ENCODE measurements at regions not wholly inside any gene's neighbourhood (a gene's known extent, or its start where the extent isn't known, plus 50 kb on each side); places are given as distances from the start of the nearest gene placed in this dataset.
A peak's percentile ranks its signal among the peaks of the same experiment; 100 is the strongest.
"Not testable (repeated sequence)": the region's sequence is repeated elsewhere in the genome, so short reads cannot be mapped to it uniquely, and the experiment has no call there.

DNA sequence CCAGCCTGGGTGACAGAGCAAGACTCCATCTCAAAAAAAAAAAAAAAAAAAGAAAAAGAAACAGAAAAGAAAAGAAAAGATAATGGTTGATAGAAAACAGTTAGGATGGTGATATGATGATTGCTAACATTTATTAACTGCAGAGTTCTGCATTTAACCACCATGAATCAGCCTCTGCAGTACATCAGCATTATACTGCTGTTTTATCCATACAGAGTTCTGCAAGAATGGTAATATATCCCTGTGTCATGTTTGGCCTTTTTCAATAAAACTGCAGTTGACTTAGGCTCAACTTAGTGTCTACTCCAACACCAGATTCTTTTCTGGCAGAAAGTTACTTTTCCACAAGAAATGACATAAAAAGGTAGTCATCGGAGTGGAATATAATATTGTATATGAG is 62.6 kb downstream of the DUSP6 start:
- Mint-ChIP-seq H3K36me3 (ENCODE audit: low read depth) (no peaks in the 10 kb centered on the region), H3K27me3 (no peaks in the 10 kb centered on the region), H3K9me3 (no peaks in the 10 kb centered on the region), H3K27ac (no peak overlapping the region), H3K4me3 (no peak overlapping the region), H3K4me1 (ENCODE audit: low read depth) (peaks cover 4% of the 10 kb centered on the region)
- no peak for DNase-seq

DNA sequence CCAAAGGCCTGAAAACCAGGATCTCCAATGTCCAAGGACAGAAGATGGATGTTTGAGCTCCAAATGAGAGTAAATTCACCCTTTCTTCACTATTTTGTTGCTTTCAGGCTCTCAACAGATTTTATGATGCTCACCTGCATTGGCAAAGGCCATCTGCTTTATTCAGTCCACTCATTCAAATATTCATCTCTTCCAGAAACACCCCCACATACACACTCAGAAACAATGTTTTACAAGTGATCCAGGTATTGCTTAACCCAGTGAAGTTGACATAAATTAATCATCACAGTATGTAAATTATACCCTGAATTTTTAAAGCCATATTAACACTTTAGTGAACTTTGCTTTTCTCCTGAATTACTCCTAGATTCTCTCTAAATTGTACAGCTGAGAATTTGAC is 63.3 kb downstream of the DUSP6 start:
- H3K4me1 Mint-ChIP-seq (ENCODE audit: low read depth) = peaks cover 4% of the 10 kb centered on the region
- no peak overlapping the region for H3K27ac Mint-ChIP-seq
- no peaks in the 10 kb centered on the region for H3K9me3 Mint-ChIP-seq
- no peak overlapping the region for H3K4me3 Mint-ChIP-seq
- no peaks in the 10 kb centered on the region for H3K27me3 Mint-ChIP-seq
- DNase-seq = no peak
- H3K36me3 Mint-ChIP-seq (ENCODE audit: low read depth) = no peaks in the 10 kb centered on the region

DNA sequence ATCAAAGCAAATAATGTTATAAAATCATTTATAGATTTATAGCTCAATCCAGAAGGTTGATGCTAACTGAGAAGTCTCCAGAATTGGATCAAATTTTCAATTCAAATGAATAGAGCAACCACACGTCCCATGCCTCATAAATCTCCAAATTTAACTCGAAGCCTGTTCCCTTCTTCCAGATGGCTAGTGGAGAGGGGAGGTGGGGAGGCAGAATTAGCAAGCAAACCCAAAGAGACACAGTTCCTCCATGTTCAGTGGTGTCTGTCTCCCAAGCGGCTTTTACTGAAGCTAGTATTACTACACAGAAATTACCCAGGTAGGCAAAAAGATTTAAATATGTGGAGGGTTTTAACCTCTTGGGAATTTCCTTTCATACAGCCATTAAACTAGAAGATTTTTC is 65.8 kb downstream of the DUSP6 start:
- no peak overlapping the region for H3K4me3 Mint-ChIP-seq
- no peaks in the 10 kb centered on the region for H3K27me3 Mint-ChIP-seq
- peaks cover 18% of the 10 kb centered on the region for H3K4me1 Mint-ChIP-seq (ENCODE audit: low read depth)
- H3K9me3 Mint-ChIP-seq = no peaks in the 10 kb centered on the region
- no peaks in the 10 kb centered on the region for H3K36me3 Mint-ChIP-seq (ENCODE audit: low read depth)
- no peak overlapping the region for H3K27ac Mint-ChIP-seq
- DNase-seq = no peak

DNA sequence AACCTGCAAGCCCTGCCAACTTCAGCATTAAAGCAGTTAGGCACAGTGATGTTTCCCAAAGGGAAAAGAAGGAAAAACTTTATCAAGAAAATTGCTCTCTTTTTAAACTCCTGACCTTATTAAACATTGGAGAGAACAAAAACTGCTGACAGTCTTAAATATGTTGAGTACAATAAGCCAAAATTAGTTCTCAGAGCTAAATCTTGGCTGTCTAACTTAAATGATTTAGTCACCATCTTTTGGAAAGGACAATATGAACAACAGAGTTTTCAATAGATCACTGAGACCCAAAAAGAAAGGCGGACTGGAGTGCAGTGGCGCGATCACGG is 70.8 kb downstream of the DUSP6 start:
- no peak overlapping the region for H3K4me3 Mint-ChIP-seq
- H3K27ac Mint-ChIP-seq = peak overlapping the region; percentile 84
- H3K9me3 Mint-ChIP-seq = peaks cover 5% of the 10 kb centered on the region
- no peak for DNase-seq
- H3K27me3 Mint-ChIP-seq = no peaks in the 10 kb centered on the region
- no peaks in the 10 kb centered on the region for H3K36me3 Mint-ChIP-seq (ENCODE audit: low read depth)
- H3K4me1 Mint-ChIP-seq (ENCODE audit: low read depth) = peaks cover 40% of the 10 kb centered on the region

DNA sequence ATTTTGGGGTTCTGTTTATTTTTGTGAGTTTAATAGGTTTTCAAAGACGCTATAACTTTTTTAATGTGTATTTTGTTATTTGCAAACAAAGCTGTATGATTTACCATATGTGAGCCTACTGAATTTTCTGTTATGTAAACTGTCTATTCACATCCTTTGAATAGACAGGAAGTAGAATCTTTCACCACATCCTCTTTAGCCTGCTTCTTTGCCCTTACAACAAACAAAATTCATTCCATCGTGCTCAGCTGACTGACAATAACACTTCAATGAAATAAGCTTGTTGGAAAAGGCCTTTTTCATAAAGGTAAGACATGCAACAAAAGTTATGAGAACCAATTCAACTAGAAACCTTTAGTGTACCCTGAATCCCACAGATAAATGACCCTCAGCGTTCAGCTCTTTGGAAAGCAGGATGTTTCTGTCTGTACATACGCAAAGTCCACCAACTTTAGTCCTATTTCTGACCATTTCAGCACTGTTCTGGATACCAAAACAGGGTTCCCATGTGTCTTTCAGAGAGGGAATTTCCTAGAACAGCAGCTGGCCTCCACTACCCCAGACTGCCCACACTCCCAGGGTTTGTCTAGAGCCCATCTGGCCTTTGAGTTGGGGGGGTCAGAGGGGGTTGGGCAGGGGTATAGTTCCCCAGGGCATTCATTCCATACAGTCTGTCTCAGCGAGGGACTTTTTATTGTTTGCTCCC is 71.3 kb downstream of the DUSP6 start:
- DNase-seq = no peak
- Mint-ChIP-seq H3K27me3 (no peaks in the 10 kb centered on the region), H3K9me3 (peaks cover 5% of the 10 kb centered on the region), H3K27ac (peak overlapping the region; percentile 84), H3K36me3 (ENCODE audit: low read depth) (no peaks in the 10 kb centered on the region), H3K4me3 (no peak overlapping the region), H3K4me1 (ENCODE audit: low read depth) (peaks cover 40% of the 10 kb centered on the region)

DNA sequence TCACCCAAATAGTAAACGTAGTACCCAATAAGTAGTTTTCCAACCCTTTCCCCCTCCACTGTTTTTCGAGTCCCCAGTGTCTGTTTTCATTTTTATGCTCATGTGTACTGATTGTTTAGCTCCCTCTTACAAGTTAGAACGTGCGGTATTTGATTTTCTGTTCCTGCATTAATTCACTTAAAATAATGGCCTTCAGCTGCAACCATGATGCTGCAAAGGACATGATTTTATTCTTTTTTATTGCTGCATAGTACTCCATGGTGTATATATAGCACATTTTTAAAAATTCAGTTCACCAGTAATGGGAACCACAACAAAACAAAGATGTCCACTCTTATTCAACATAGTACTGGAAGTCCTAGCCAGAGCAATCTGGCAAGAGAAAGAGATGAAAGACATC is 72.8 kb downstream of the DUSP6 start:
- DNase-seq = no peak
- Mint-ChIP-seq H3K36me3 (ENCODE audit: low read depth) (no peaks in the 10 kb centered on the region), H3K27me3 (no peaks in the 10 kb centered on the region), H3K4me3 (no peak overlapping the region), H3K4me1 (ENCODE audit: low read depth) (peaks cover 40% of the 10 kb centered on the region), H3K9me3 (peaks cover 5% of the 10 kb centered on the region), H3K27ac (no peak overlapping the region)

DNA sequence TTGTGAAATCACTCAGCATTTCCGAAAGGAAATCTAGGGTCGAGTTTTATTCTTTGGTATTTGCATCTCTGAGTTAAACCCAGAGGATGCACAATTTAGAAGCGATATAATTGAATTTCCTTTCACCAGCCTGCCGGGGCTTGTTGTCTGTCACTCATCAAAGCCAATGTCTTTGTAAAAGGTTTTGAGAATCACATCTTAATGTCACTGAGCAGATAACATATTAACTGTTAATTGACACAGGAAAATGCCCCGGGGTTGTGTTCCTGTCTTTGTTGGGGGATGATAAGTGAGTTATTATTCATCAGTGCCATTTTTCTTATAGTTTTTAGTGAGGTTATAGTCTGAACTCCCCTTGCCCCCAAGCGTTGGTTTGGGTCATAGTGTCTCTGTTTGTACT is 73.4 kb downstream of the DUSP6 start:
- DNase-seq = no peak
- no peaks in the 10 kb centered on the region for H3K27me3 Mint-ChIP-seq
- no peak overlapping the region for H3K4me3 Mint-ChIP-seq
- peaks cover 5% of the 10 kb centered on the region for H3K9me3 Mint-ChIP-seq
- no peak overlapping the region for H3K27ac Mint-ChIP-seq
- H3K36me3 Mint-ChIP-seq (ENCODE audit: low read depth) = no peaks in the 10 kb centered on the region
- peaks cover 40% of the 10 kb centered on the region for H3K4me1 Mint-ChIP-seq (ENCODE audit: low read depth)

DNA sequence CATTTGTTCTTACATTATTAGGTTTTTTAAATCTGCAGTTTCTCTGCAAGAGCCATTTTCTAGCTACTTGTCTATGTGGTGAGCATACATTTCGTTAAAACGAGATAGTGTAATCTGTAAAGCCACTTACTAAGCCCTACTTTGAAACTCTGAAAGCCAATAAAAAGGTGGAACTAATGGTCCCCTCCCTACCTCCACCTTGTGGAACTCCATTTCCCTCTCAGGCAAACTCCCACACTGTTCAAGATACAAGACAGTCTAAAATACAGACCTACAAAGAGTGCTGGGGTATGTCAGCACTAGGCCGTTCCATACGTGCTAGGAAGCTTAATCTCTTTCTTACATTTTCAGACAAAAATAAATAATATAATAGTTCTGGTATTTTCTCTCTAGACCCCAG is 74.1 kb downstream of the DUSP6 start:
- H3K4me1 Mint-ChIP-seq (ENCODE audit: low read depth) = peaks cover 44% of the 10 kb centered on the region
- no peak overlapping the region for H3K4me3 Mint-ChIP-seq
- DNase-seq = no peak
- no peaks in the 10 kb centered on the region for H3K36me3 Mint-ChIP-seq (ENCODE audit: low read depth)
- no peaks in the 10 kb centered on the region for H3K27me3 Mint-ChIP-seq
- H3K9me3 Mint-ChIP-seq = peaks cover 5% of the 10 kb centered on the region
- no peak overlapping the region for H3K27ac Mint-ChIP-seq

DNA sequence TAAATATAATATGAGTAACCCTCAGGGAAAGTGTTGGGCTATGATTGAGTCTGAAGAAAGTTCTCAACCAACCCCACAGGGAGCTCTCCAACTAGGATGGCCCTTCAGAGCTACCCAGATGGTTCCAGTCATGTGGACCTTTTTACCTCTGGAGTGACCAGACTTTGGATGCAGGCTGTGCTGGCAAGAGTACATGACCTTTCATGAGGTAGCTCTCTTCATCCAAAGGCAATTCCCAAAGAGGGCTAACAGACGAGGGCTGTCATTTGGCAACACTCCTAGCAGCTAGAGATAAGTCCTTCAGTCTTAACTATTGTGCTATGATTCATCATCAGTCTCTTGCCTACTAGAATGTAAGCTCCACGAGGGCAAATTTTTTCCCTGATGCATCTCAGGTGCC is 75.4 kb downstream of the DUSP6 start:
- Mint-ChIP-seq H3K4me1 (ENCODE audit: low read depth) (peaks cover 38% of the 10 kb centered on the region), H3K27me3 (no peaks in the 10 kb centered on the region), H3K9me3 (peaks cover 5% of the 10 kb centered on the region), H3K36me3 (ENCODE audit: low read depth) (no peaks in the 10 kb centered on the region), H3K27ac (no peak overlapping the region), H3K4me3 (no peak overlapping the region)
- DNase-seq = no peak

DNA sequence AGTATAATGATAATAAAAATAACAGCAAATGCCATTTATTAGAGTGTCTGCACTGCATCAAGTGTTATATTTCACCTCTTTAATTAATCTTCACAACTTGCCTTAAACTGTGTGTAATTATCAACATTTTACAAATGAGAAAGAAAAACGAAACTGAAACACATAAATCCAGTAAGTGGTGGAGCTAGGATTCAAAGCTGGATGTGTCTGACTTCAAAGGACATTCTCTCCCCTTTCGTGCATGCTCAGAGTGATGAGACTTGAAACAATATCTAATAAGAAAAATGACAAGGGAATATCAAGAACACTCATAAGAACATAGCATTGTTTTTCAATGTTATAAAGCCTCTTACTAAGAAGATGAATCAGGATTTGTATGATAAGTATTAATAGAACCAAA is 78.8 kb downstream of the DUSP6 start:
- no peak for DNase-seq
- Mint-ChIP-seq H3K36me3 (ENCODE audit: low read depth) (no peaks in the 10 kb centered on the region), H3K4me1 (ENCODE audit: low read depth) (peaks cover 13% of the 10 kb centered on the region), H3K9me3 (peaks cover 5% of the 10 kb centered on the region), H3K27me3 (no peaks in the 10 kb centered on the region), H3K27ac (no peak overlapping the region), H3K4me3 (no peak overlapping the region)

DNA sequence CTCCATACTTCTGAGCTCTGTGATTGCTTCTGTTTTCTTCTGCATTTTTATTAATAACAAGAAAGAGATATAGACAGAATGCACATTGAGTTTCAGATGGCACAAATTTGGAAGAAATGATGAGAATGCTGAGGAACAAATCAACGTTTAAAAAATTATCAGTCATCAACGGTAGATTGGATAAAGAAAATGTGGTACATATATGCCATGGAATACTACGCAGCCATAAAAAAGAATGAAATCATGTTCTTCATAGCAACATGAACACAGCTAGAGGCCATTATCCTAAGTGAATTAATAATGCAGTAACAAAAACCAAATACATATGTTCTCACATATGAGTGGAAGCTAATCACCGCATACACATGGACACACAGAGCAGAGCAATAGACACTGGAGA is 81.8 kb downstream of the DUSP6 start:
- H3K27me3 Mint-ChIP-seq = no peaks in the 10 kb centered on the region

DNA sequence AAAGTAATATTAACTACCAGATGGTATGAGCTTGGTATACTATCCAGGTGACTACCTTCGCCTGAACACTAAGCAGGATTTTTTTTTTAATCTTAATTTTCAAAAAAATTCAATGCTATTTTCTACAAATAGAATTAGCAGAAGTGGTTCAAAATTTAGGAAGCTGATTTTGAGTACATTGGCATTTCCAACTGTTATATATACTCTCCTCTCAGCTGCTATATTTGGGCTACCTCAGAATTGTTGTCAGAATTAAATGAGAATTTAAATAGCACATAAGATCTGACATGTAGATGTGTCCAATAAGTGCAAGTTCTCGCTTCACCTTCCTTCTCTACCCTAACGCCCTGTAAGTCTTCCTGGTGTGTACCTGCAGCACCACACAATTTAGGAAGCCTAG is 83.1 kb downstream of the DUSP6 start:
- no peak for DNase-seq
- Mint-ChIP-seq H3K27me3 (no peaks in the 10 kb centered on the region), H3K4me1 (ENCODE audit: low read depth) (peaks cover 16% of the 10 kb centered on the region), H3K9me3 (peaks cover 5% of the 10 kb centered on the region), H3K27ac (no peak overlapping the region), H3K4me3 (no peak overlapping the region), H3K36me3 (ENCODE audit: low read depth) (no peaks in the 10 kb centered on the region)

More for the DNA sequence above, 81.8 kb downstream of the DUSP6 start:
- no peak for DNase-seq
- Mint-ChIP-seq H3K27ac (no peak overlapping the region), H3K9me3 (peaks cover 5% of the 10 kb centered on the region), H3K4me1 (ENCODE audit: low read depth) (peaks cover 15% of the 10 kb centered on the region), H3K4me3 (no peak overlapping the region), H3K36me3 (ENCODE audit: low read depth) (no peaks in the 10 kb centered on the region)

DNA sequence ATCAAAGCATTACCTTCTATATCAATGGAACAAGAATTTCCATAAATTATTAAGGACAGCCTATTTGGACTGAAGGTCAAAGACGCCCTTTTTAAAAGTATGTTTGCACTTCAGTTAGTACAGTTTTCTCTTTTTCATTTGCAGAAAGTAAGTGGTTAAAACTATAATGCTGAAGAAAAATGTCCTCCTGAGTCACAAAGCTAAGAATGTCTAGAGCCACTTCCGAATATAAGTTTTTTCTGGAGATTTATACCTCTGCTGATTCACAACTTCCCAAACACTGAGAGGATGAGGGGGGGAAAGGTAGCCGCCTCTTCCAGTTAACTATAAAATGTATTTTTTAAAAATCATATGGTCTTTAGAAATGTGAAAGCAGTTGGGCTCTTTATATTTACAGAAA is 84.9 kb downstream of the DUSP6 start:
- peaks cover 5% of the 10 kb centered on the region for H3K4me1 Mint-ChIP-seq (ENCODE audit: low read depth)
- H3K4me3 Mint-ChIP-seq = no peak overlapping the region
- peaks cover 5% of the 10 kb centered on the region for H3K9me3 Mint-ChIP-seq
- H3K27me3 Mint-ChIP-seq = no peaks in the 10 kb centered on the region
- no peaks in the 10 kb centered on the region for H3K36me3 Mint-ChIP-seq (ENCODE audit: low read depth)
- DNase-seq = no peak
- H3K27ac Mint-ChIP-seq = no peak overlapping the region

DNA sequence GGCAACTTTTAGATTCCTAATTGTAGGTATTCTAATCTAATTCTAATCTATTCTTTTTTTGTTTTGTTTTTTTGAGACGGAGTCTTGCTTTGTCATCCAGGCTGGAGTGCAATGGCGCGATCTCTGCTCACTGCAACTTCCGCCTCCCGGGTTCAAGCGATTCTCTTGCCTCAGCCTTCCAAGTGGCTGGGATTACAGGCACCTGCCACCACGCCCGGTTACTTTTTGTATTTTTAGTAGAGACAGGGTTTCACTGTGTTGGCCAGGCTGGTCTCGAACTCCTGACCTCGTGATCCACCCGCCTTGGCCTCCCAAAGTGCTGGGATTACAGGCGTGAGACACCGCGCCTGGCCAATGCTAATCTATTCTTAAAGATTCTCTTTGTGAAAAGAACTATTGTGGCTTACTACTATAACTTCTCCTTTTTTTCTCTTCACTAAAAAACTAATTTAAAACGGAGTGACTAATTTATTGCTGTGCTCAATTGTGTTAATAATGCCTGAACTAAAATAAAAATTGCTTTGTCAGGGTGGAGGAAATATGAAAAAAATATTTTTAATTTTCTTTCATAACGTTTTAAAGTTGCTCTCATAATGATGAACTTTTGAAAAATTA is 85.6 kb downstream of the DUSP6 start:
- H3K4me1 Mint-ChIP-seq (ENCODE audit: low read depth) = peaks cover 12% of the 10 kb centered on the region
- not testable (repeated sequence) for H3K36me3 Mint-ChIP-seq (ENCODE audit: low read depth); H3K27ac Mint-ChIP-seq; DNase-seq; H3K4me3 Mint-ChIP-seq; H3K9me3 Mint-ChIP-seq; H3K27me3 Mint-ChIP-seq

DNA sequence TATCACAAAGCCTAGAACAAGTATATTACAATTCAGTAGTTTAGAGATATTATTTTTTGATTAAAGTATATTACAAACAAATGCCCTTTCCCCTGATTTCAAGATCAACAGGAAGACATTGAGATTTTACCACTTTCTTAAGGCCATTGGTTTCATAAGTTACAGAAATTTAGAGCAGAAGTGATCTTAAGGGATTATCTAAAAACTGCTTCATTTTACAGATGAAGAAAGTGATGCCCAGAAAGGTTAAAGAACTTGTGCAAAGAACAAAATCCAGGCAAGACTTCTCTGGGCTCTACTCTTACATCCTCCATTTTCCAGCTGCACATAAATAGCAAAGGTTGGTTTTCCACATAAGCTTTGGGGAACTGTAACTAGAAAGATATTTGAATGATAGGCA is 87.5 kb downstream of the DUSP6 start:
- Mint-ChIP-seq H3K4me1 (ENCODE audit: low read depth) (peaks cover 19% of the 10 kb centered on the region), H3K9me3 (no peaks in the 10 kb centered on the region), H3K27me3 (no peaks in the 10 kb centered on the region), H3K36me3 (ENCODE audit: low read depth) (no peaks in the 10 kb centered on the region), H3K4me3 (no peak overlapping the region), H3K27ac (no peak overlapping the region)
- DNase-seq = no peak

DNA sequence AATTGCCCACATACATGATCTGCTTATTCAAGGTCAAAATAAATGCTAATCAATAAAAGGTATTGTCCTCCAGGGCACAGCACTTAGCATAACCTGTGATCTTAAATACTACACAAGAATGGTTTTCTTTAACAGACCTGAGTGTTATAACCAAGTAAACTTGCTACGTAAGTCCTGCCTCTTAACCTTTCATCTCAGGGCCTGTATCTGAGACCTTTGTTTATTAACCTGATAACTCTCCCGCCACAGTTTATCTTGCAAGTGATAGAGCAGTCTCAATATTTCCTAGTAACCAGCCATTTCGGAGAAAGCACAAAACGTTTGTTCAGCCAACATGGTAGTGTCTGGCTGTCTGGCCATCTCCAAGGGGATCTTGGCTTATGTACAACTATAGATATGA is 88.4 kb downstream of the DUSP6 start:
- no peaks in the 10 kb centered on the region for H3K27me3 Mint-ChIP-seq
- H3K4me3 Mint-ChIP-seq = no peak overlapping the region
- H3K4me1 Mint-ChIP-seq (ENCODE audit: low read depth) = peaks cover 19% of the 10 kb centered on the region
- H3K36me3 Mint-ChIP-seq (ENCODE audit: low read depth) = no peaks in the 10 kb centered on the region
- no peak overlapping the region for H3K27ac Mint-ChIP-seq
- no peak for DNase-seq
- no peaks in the 10 kb centered on the region for H3K9me3 Mint-ChIP-seq
